Caco-2 (cell line): ENCODE measurements at regions not wholly inside any gene's neighbourhood (a gene's known extent, or its start where the extent isn't known, plus 50 kb on each side); places are given as distances from the start of the nearest gene placed in this dataset.
"Not testable (repeated sequence)": the region's sequence is repeated elsewhere in the genome, so short reads cannot be mapped to it uniquely, and the experiment has no call there.

ENCODE experiments used
- BruUV-seq: library from RNA; stranded (reverse); fragments of 400-500 nt; replicated peaks from 2 replicates; lab custom pipeline; 2021; lab: Mats Ljungman, UMichigan
- CTCF ChIA-PET: fragments of 300-600 bp; sonication (Branson Sonifier 250); formaldehyde crosslinking; loops from one replicate; lab custom pipeline; 2022; ENCODE audit warnings: antibody characterized with exemption; lab: Charles Lee
- POLR2A ChIA-PET: fragments of 300-600 bp; sonication (Branson Sonifier 250); formaldehyde crosslinking; loops from one replicate; lab custom pipeline; 2022; ENCODE audit warnings: antibody characterized with exemption; lab: Charles Lee
- DNase-seq, 2 experiments: peaks; one replicate each; pipeline versions ENCODE4 v3.0.0 to v3.0.0-alpha.2; 2020 to 2022
- H3K27me3 ChIP-seq: replicated peaks from 2 replicates; pipeline ENCODE4 v1.6.0; 2011; ENCODE audit warnings: low read length; ENCODE audit not compliant: control insufficient read depth, insufficient read depth
- H3K36me3 ChIP-seq: 2 replicates; pipeline ENCODE4 v1.5.1; 2011; ENCODE audit warnings: low read length; ENCODE audit not compliant: control insufficient read depth, insufficient read depth
- H3K4me1 ChIP-seq: fragments of 250-450 bp; sonication (Bioruptor Pico); 2 replicates; pipeline ENCODE4 v1.5.1; 2020; ENCODE audit warnings: mild to moderate bottlenecking
- H3K4me3 ChIP-seq: 2 replicates; pipeline ENCODE4 v1.5.1; 2011; ENCODE audit warnings: low read depth, mild to moderate bottlenecking, control low read depth, low read length
- H3K9me3 ChIP-seq: fragments of 250-450 bp; sonication (Bioruptor Pico); 2 replicates; pipeline ENCODE4 v1.5.1; 2020; ENCODE audit warnings: mild to moderate bottlenecking, moderate library complexity
- H3K27ac Mint-ChIP-seq: one replicate; pipeline ENCODE4 v1.8.0; 2022; ENCODE audit warnings: mixed read lengths; ENCODE audit not compliant: unreplicated experiment
- H3K27me3 Mint-ChIP-seq: one replicate; pipeline ENCODE4 v1.8.0; 2022; ENCODE audit warnings: mixed read lengths; ENCODE audit not compliant: insufficient read depth, unreplicated experiment
- H3K36me3 Mint-ChIP-seq: one replicate; pipeline ENCODE4 v1.8.0; 2022; ENCODE audit warnings: mild to moderate bottlenecking, mixed read lengths; ENCODE audit not compliant: insufficient read depth, unreplicated experiment
- H3K4me1 Mint-ChIP-seq: one replicate; pipeline ENCODE4 v1.8.0; 2022; ENCODE audit warnings: low read depth, mixed read lengths; ENCODE audit not compliant: unreplicated experiment
- H3K4me3 Mint-ChIP-seq: one replicate; pipeline ENCODE4 v1.8.0; 2022; ENCODE audit warnings: mild to moderate bottlenecking, moderate library complexity, mixed read lengths; ENCODE audit not compliant: unreplicated experiment
- H3K9me3 Mint-ChIP-seq: one replicate; pipeline ENCODE4 v1.8.0; 2022; ENCODE audit warnings: mixed read lengths; ENCODE audit not compliant: unreplicated experiment
- CTCF ChIP-seq, 2 experiments: fragments of 200-600 bp in 1 of 2; IDR thresholded peaks; 1 replicate in 1 of 2; 2 replicates in 1 of 2; pipeline versions ENCODE4 v1.5.1 to v1.8.0; 2011 to 2022; ENCODE audit warnings: antibody characterized with exemption in 1 of 2, control low read depth in 1 of 2, inconsistent platforms in 1 of 2, low read depth in 1 of 2, low read length in 1 of 2, mild to moderate bottlenecking in 1 of 2, moderate library complexity in 1 of 2; ENCODE audit not compliant: insufficient read depth in 1 of 2, severe bottlenecking in 1 of 2, unreplicated experiment in 1 of 2
- intact Hi-C: fragments of 100-400 bp; cut with micrococcal nuclease; formaldehyde crosslinking; loops from one replicate; pipeline ENCODE4 v1.10.0; 2022; ENCODE audit not compliant: unreplicated experiment

GRCh38 chr22:48819961-48820360 is 1007.7 kb downstream of the BRD1 start:
- POLR2A ChIA-PET, result no interaction called here
- intact Hi-C loops, result no loop called here
- Histone ChIP-seq H3K9me3 (no peaks in the 10 kb centered on the region), H3K27me3 (no peaks in the 10 kb centered on the region), H3K4me3 (no peak overlapping the region), H3K36me3 (no peaks in the 10 kb centered on the region), H3K4me1 (no peaks in the 10 kb centered on the region)
- CTCF ChIA-PET, result no interaction called here
- BruUV-seq, result no TSS peak
- H3K27ac Mint-ChIP-seq, result no peak overlapping the region
- H3K4me3 Mint-ChIP-seq, result no peak overlapping the region
- no peak for TF ChIP-seq CTCF (IDR thresholded peaks at IDR 0.05; ENCODE audit: insufficient read depth in 1 of 2, low read depth in 1 of 2, low read length in 1 of 2, severe bottlenecking in 1 of 2, unreplicated experiment in 1 of 2)
- H3K27me3 Mint-ChIP-seq, result peaks cover 26% of the 10 kb centered on the region
- H3K9me3 Mint-ChIP-seq, result peaks cover 9% of the 10 kb centered on the region
- no peaks in the 10 kb centered on the region for H3K4me1 Mint-ChIP-seq
- no peaks in the 10 kb centered on the region for H3K36me3 Mint-ChIP-seq
- DNase-seq, result no peak

GRCh38 chr22:48819232-48819631 is 1008.4 kb downstream of the BRD1 start:
- Histone ChIP-seq H3K4me1 (no peaks in the 10 kb centered on the region), H3K9me3 (no peaks in the 10 kb centered on the region), H3K27me3 (no peaks in the 10 kb centered on the region), H3K4me3 (no peak overlapping the region), H3K36me3 (no peaks in the 10 kb centered on the region)
- no TSS peak for BruUV-seq
- peaks cover 9% of the 10 kb centered on the region for H3K9me3 Mint-ChIP-seq
- intact Hi-C loops, result no loop called here
- no peaks in the 10 kb centered on the region for H3K4me1 Mint-ChIP-seq
- no peaks in the 10 kb centered on the region for H3K36me3 Mint-ChIP-seq
- no peak overlapping the region for H3K27ac Mint-ChIP-seq
- no peak for DNase-seq
- TF ChIP-seq CTCF (IDR thresholded peaks at IDR 0.05; ENCODE audit: insufficient read depth in 1 of 2, low read depth in 1 of 2, low read length in 1 of 2, severe bottlenecking in 1 of 2, unreplicated experiment in 1 of 2), result no peak
- ChIA-PET POLR2A (no interaction called here), CTCF (no interaction called here)
- no peak overlapping the region for H3K4me3 Mint-ChIP-seq
- H3K27me3 Mint-ChIP-seq, result peaks cover 25% of the 10 kb centered on the region

DNA sequence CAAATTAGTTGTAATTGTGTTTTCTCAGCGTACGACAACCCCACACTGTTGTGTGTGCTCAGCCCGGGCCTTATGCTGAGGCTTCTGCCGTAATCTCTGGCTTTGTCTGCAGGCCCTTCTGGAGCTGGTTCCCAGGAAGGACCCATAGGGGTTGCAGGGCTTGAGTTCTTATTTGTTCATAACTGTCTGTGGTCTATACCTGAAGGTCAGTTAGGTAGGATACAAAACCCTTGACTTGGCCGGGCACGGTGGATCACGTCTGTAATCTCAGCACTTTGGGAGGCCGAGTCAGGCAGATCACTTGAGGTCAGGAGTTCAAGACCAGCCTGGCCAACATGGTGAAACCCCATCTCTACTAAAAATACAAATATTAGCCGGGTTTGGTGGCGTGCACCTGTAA is 1010.2 kb downstream of the BRD1 start:
- BruUV-seq, H3K27ac Mint-ChIP-seq, H3K4me3 ChIP-seq, H3K4me1 Mint-ChIP-seq, DNase-seq, H3K9me3 Mint-ChIP-seq, intact Hi-C loops, H3K27me3 ChIP-seq, CTCF ChIA-PET, H3K36me3 Mint-ChIP-seq, POLR2A ChIA-PET, H3K9me3 ChIP-seq, H3K36me3 ChIP-seq, H3K4me1 ChIP-seq, H3K4me3 Mint-ChIP-seq: not testable (repeated sequence)
- peaks cover 30% of the 10 kb centered on the region for H3K27me3 Mint-ChIP-seq

DNA sequence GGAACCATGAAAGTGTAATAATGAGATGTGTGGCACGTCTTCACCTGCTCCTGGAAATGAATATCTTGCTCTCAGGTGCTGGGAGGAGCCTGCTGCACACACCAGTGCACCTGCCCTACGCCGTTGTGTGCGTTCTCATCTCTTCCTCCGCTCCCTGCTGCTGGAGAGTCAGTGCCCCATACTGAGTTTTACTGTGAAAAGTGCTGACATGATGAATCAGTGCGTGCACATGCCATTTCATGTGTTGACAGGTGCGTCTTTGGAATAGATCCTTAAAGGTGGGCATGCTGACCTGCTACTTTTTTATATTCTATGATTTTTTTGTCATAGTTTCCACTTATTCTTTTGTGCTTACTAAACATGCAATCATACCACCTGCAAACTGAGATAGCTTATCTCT is 1015.8 kb downstream of the BRD1 start:
- Mint-ChIP-seq H3K9me3 (no peaks in the 10 kb centered on the region), H3K4me3 (no peak overlapping the region), H3K27me3 (peaks cover 15% of the 10 kb centered on the region), H3K36me3 (no peaks in the 10 kb centered on the region), H3K4me1 (no peaks in the 10 kb centered on the region), H3K27ac (no peak overlapping the region)
- CTCF ChIA-PET, result no interaction called here
- TF ChIP-seq CTCF (IDR thresholded peaks at IDR 0.05; ENCODE audit: insufficient read depth in 1 of 2, low read depth in 1 of 2, low read length in 1 of 2, severe bottlenecking in 1 of 2, unreplicated experiment in 1 of 2), result no peak
- H3K4me3 ChIP-seq, result no peak overlapping the region
- POLR2A ChIA-PET, result no interaction called here
- no peaks in the 10 kb centered on the region for H3K36me3 ChIP-seq
- intact Hi-C loops, result no loop called here
- H3K27me3 ChIP-seq, result no peaks in the 10 kb centered on the region
- no TSS peak for BruUV-seq
- no peak for DNase-seq
- no peaks in the 10 kb centered on the region for H3K4me1 ChIP-seq
- no peaks in the 10 kb centered on the region for H3K9me3 ChIP-seq
